ENCODE measurements at regions not wholly inside any gene's neighbourhood (a gene's known extent, or its start where the extent isn't known, plus 50 kb on each side); places are given as distances from the start of the nearest gene placed in this dataset.

- Mint-ChIP-seq H3K9me3 (peaks cover 3% of the 10 kb centered on the region; the same call in 2 of the 3 replicates), H3K27me3 (ENCODE audit: insufficient read depth, low read depth, poor library complexity) (peaks cover 2% of the 10 kb centered on the region), H3K4me3 (no peak overlapping the region), H3K4me1 (peaks cover 6% of the 10 kb centered on the region; the same call in 2 of the 3 replicates), H3K36me3 (ENCODE audit: low read depth) (no peaks in the 10 kb centered on the region), H3K27ac (no peak overlapping the region)
- H3K4me3 ChIP-seq: no peak overlapping the region
- DNase-seq (ENCODE audit: low spot score) (no peak), ATAC-seq (no peak)
- no peaks in the 10 kb centered on the region for H3K36me3 ChIP-seq (ENCODE audit: insufficient read depth)
- TF ChIP-seq ZNF331 (CRISPR knock-in tag; IDR thresholded peaks at IDR 0.05; ENCODE audit: low read depth): no peak
- TF ChIP-seq ZNF114 (CRISPR knock-in tag; IDR thresholded peaks at IDR 0.05): no peak
- no peak for TF ChIP-seq NANOG (IDR thresholded peaks at IDR 0.05; ENCODE audit: borderline replicate concordance)
- no peak for TF ChIP-seq ETS1 (IDR thresholded peaks at IDR 0.05)
- TF ChIP-seq CTCF (conservative IDR thresholded peaks at IDR 0.05; ENCODE audit: low read depth in 2 of 2): no peak
- no peak for TF ChIP-seq REST (IDR thresholded peaks at IDR 0.05; ENCODE audit: unreplicated experiment)
- TF ChIP-seq CREB1 (CRISPR knock-in tag; IDR thresholded peaks at IDR 0.05; ENCODE audit: low read depth): no peak
- TF ChIP-seq EZH2 (IDR thresholded peaks at IDR 0.05; ENCODE audit: low read depth, unreplicated experiment): no peak
- no peak for TF ChIP-seq POLR2AphosphoS5 (IDR thresholded peaks at IDR 0.05; ENCODE audit: low read depth)
- no peak for TF ChIP-seq STAT1 (IDR thresholded peaks at IDR 0.05; ENCODE audit: unreplicated experiment)
- TF ChIP-seq EZH2phosphoT487 (IDR thresholded peaks at IDR 0.05; ENCODE audit: unreplicated experiment): no peak
- TF ChIP-seq ZNF462 (CRISPR knock-in tag; IDR thresholded peaks at IDR 0.05): no peak
- no peak for TF ChIP-seq JUNB (IDR thresholded peaks at IDR 0.05; ENCODE audit: unreplicated experiment)
- no peaks in the 10 kb centered on the region for H3K9me2 ChIP-seq (ENCODE audit: insufficient read depth)
- H3K4me1 ChIP-seq (ENCODE audit: insufficient read depth): no peaks in the 10 kb centered on the region
- no peaks in the 10 kb centered on the region for H3K79me2 ChIP-seq (replicated peaks; ENCODE audit: insufficient read depth)
- H3K27me3 ChIP-seq (ENCODE audit: insufficient read depth): no peaks in the 10 kb centered on the region
- H3K4me2 ChIP-seq: no peak overlapping the region
- H2AFZ ChIP-seq: no peak overlapping the region
- H3F3A ChIP-seq (replicated peaks; ENCODE audit: low read depth): no peaks in the 10 kb centered on the region
- no peaks in the 10 kb centered on the region for H4K20me1 ChIP-seq (replicated peaks; ENCODE audit: insufficient read depth)
- H3K27ac ChIP-seq (ENCODE audit: low read depth): no peak overlapping the region
These were observed 191.5 kb upstream of the NR2F2 start for GRCh38 chr15:96138985-96139384.
